PFSK-1 (cell line): ENCODE measurements at regions not wholly inside any gene's neighbourhood (a gene's known extent, or its start where the extent isn't known, plus 50 kb on each side); places are given as distances from the start of the nearest gene placed in this dataset.

Experiments used
- POLR2AphosphoS5 ChIP-seq: IDR thresholded peaks from 2 replicates; pipeline ENCODE4 v1.6.1; 2012; ENCODE audit warnings: low read depth, mild to moderate bottlenecking, control low read depth, low read length, moderate library complexity
- SIN3A ChIP-seq: IDR thresholded peaks from 2 replicates; pipeline ENCODE4 v1.6.1; 2012; ENCODE audit warnings: mild to moderate bottlenecking, low read length, moderate library complexity, borderline replicate concordance; ENCODE audit not compliant: insufficient read depth
- TAF1 ChIP-seq: IDR thresholded peaks from 2 replicates; pipeline ENCODE4 v1.6.1; 2012; ENCODE audit warnings: low read length, control low read depth, borderline replicate concordance; ENCODE audit not compliant: insufficient read depth
- TF ChIP-seq, protein P1 (sequence below), 2 experiments: IDR thresholded peaks; 2 replicates each; pipeline versions ENCODE4 v1.6.1 to v1.8.0; 2011 to 2012; ENCODE audit warnings: low read depth in 2 of 2, low read length in 2 of 2, control low read depth in 1 of 2, inconsistent platforms in 1 of 2, mild to moderate bottlenecking in 1 of 2, moderate library complexity in 1 of 2; ENCODE audit not compliant: insufficient read depth in 1 of 2

DNA sequence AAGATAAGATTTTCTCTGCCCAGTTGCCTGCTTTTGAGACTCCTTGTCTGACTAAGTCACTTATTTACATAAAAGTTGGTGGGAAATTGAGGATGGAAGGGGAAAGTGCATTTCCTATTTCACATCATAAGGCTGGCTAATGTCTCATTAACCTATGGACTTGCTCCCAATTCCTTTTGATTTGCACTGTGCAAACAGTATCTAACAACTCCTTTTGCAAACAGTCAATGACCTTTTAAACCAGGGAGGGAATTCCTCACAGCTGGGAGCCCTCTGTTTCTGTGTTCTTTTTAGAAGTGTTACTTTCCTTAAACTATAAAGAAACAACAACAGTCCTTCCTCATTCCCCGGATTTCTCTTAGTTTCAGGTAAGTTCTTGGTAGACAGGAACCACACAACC is 272.8 kb downstream of the RND3 start:
- TF ChIP-seq POLR2AphosphoS5 = no peak
- no peak for TF ChIP-seq SIN3A
- TF ChIP-seq, protein P1, sequence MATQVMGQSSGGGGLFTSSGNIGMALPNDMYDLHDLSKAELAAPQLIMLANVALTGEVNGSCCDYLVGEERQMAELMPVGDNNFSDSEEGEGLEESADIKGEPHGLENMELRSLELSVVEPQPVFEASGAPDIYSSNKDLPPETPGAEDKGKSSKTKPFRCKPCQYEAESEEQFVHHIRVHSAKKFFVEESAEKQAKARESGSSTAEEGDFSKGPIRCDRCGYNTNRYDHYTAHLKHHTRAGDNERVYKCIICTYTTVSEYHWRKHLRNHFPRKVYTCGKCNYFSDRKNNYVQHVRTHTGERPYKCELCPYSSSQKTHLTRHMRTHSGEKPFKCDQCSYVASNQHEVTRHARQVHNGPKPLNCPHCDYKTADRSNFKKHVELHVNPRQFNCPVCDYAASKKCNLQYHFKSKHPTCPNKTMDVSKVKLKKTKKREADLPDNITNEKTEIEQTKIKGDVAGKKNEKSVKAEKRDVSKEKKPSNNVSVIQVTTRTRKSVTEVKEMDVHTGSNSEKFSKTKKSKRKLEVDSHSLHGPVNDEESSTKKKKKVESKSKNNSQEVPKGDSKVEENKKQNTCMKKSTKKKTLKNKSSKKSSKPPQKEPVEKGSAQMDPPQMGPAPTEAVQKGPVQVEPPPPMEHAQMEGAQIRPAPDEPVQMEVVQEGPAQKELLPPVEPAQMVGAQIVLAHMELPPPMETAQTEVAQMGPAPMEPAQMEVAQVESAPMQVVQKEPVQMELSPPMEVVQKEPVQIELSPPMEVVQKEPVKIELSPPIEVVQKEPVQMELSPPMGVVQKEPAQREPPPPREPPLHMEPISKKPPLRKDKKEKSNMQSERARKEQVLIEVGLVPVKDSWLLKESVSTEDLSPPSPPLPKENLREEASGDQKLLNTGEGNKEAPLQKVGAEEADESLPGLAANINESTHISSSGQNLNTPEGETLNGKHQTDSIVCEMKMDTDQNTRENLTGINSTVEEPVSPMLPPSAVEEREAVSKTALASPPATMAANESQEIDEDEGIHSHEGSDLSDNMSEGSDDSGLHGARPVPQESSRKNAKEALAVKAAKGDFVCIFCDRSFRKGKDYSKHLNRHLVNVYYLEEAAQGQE (IDR thresholded peaks at IDR 0.05; ENCODE audit: insufficient read depth in 1 of 2, low read depth in 2 of 2, low read length in 2 of 2) = no peak
- TF ChIP-seq TAF1 = no peak
